AG09309 (cell line): ENCODE measurements at regions not wholly inside any gene's neighbourhood (a gene's known extent, or its start where the extent isn't known, plus 50 kb on each side); places are given as distances from the start of the nearest gene placed in this dataset.
"Not testable (repeated sequence)": the region's sequence is repeated elsewhere in the genome, so short reads cannot be mapped to it uniquely, and the experiment has no call there.

ENCODE experiments used
- DNase-seq: peaks from one replicate; pipeline ENCODE4 v3.0.0-alpha.2; 2010; ENCODE audit warnings: low read depth
- H3K4me3 ChIP-seq: 2 replicates; pipeline ENCODE4 v1.5.1; 2011; ENCODE audit warnings: mild to moderate bottlenecking, low read depth, low read length, moderate library complexity; ENCODE audit not compliant: control insufficient read depth
- TF ChIP-seq, protein P1 (sequence below): IDR thresholded peaks from 2 replicates; pipeline ENCODE4 v1.5.1; 2011; ENCODE audit warnings: mild to moderate bottlenecking, low read depth, low read length, inconsistent platforms; ENCODE audit not compliant: insufficient read depth, control insufficient read depth; ENCODE audit errors: missing control alignments

DNA sequence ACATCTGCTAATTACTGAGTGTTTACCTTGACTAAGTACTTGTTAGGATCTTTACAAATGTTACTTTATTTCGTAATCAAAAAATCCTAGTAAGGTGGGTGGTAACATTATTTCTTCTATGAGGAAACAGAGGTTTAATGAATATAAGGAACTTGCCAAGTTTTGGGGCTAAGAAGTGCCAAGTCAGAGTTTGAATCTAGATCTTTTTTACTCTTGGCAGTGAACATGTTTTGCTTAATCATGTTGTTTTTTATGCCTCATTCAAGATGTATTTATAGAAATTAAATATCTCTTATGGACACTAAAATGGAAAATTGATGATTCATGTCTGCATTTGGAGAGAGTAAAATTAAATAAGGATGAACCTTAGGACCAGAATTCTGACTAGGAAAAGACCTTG lies 393.7 kb downstream of the UTRN start:
- TF ChIP-seq, protein P1, sequence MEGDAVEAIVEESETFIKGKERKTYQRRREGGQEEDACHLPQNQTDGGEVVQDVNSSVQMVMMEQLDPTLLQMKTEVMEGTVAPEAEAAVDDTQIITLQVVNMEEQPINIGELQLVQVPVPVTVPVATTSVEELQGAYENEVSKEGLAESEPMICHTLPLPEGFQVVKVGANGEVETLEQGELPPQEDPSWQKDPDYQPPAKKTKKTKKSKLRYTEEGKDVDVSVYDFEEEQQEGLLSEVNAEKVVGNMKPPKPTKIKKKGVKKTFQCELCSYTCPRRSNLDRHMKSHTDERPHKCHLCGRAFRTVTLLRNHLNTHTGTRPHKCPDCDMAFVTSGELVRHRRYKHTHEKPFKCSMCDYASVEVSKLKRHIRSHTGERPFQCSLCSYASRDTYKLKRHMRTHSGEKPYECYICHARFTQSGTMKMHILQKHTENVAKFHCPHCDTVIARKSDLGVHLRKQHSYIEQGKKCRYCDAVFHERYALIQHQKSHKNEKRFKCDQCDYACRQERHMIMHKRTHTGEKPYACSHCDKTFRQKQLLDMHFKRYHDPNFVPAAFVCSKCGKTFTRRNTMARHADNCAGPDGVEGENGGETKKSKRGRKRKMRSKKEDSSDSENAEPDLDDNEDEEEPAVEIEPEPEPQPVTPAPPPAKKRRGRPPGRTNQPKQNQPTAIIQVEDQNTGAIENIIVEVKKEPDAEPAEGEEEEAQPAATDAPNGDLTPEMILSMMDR: no peak
- DNase-seq: peak; percentile 62
- H3K4me3 ChIP-seq: no peak overlapping the region

DNA sequence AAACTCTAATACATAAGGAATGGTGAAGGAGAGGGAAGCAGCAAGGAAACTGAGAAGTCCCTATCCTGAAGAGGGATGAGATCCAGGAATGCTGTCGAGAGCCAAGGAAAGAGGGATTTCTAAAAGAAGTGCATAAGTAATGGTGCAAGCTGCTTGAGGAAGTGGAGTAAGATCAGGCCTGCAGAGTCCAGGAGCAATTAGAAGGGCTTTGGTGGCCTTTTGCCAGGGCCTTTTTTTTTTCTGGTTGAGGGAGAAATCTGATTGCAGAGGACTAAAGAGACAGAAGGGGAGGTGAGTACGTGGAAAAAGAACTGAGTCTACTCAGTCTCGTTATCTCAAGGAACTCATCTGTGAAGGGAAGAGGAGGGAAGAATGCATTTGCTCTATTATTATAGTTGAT lies 396.2 kb downstream of the UTRN start:
- no peak overlapping the region for H3K4me3 ChIP-seq
- TF ChIP-seq, protein P1: no peak
- DNase-seq: no peak

DNA sequence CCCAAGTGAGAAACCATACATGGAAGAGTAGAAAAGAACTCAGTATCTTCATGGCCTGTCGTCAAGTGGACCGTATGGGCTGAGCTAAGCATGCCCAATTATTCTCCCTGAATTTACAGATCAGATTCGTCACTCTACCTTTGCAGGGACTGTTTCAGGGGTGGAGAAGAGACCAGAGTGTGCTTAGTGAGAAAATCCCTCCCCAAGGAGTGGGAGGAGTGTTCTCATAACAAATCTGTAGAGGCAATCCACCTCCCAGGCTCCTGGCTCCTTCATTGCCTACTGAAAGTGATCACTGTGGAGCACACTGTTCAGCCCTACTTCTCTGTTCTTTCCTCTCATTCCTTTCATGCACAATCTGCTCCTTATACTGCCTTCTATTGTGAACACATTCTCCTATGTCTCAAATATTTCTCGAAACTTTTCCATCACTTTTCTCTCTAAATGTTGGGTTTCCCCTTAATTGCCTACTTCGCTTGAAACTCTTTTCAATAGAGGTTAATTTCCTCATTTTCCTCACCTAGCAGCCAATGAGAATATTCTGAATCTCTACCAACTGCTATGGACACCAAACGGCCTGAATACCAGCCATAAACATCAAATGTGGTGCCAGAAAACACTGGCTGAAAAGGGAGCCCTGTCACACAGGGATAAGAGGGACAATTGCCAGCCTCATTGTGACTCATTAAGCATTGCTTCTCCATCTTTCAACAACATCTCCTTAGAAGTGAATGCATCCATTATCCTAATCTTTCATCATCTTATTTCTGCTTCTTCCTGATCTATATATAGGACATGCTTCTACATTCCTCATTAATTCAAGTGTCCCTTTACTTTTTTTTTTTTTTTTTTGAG lies 398.3 kb downstream of the UTRN start:
- H3K4me3 ChIP-seq: no peak overlapping the region
- TF ChIP-seq, protein P1: no peak
- no peak for DNase-seq

DNA sequence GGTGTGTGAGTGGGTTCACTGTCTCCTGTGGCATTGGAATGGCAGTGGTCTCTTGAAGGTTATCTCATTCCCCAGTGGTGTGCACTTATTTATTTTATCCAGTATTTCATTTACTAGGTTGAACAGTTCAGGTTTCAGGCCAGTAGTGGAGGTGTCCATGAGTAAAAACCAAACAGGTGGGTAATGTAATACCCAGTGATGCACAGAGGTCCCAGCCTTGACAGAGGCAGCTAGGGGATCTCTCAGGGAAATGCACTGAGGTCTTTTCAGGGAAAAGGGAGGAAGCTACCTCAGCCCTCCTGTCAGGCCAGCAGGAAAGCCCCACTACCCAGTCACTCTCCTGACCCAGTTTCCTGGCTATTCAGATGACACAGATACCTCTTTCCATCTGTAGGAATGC lies 403.6 kb downstream of the UTRN start:
- TF ChIP-seq, protein P1: no peak
- no peak for DNase-seq
- no peak overlapping the region for H3K4me3 ChIP-seq

DNA sequence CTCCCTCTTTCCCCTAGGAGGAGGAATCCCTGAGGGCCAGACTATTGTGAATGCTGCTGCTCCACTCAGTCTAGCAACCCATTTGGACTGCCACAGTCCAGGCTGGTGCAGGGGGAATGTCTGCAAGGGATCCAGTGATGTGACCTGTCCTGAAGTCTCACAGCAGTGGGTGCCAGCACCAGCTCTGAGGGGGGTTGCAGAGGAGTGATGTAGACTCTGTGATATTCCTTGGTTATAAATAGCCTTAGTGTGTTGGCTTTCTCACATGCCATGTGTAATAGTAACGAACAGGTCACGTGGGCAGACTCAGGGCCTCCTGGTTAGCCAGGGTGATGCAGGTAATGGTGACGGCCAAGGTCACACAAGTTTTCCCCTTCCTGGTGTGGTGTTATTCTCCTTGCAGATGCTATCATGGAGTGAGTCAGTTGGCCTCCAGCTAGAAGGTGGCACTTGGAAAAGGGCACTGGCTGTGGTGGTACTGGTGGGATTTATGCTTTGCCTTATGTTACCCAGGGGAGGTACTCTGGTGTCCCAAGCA lies 404.4 kb downstream of the UTRN start:
- no peak overlapping the region for H3K4me3 ChIP-seq
- TF ChIP-seq, protein P1: no peak
- DNase-seq: no peak

DNA sequence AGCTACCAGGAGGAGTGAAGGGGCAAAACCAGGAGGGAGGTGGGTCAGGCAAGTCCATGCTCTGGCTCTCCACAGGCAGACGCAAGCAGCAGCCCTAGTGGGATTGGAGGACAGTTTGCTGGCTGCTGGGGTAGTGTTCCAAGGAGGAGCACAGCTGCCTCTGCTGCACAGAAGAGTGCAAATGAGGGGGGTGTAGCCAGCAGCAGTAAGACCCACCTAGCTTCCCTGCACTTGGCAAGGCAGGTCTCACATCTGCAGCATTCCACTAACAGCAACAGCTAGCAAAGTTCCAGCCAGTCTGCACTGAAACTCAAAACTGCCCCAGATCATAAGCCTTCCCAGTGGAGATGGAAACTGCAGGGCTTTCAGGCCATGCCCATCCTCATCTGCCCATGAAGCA lies 405.0 kb downstream of the UTRN start:
- no peak overlapping the region for H3K4me3 ChIP-seq
- no peak for DNase-seq
- TF ChIP-seq, protein P1: no peak

DNA sequence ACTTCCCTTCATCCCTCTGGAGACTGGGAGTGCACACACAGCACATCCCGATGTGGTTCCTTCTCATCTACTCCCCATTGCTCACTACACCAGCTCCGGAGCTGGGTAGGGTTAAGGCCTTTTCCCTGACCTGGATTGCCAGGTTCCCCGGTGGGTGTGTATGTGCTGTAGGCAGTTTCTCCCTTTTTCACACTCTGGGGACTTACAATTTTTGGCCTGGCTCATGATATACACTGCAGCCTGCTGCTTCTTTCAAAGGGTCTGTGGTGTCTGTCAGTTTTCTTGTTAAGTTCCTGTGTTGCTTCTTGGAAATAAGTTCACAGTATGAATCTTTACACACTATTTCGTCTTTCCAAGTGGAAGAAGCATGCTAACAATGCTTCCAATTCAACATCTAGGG lies 405.5 kb downstream of the UTRN start:
- TF ChIP-seq, protein P1: no peak
- H3K4me3 ChIP-seq: no peak overlapping the region
- no peak for DNase-seq

DNA sequence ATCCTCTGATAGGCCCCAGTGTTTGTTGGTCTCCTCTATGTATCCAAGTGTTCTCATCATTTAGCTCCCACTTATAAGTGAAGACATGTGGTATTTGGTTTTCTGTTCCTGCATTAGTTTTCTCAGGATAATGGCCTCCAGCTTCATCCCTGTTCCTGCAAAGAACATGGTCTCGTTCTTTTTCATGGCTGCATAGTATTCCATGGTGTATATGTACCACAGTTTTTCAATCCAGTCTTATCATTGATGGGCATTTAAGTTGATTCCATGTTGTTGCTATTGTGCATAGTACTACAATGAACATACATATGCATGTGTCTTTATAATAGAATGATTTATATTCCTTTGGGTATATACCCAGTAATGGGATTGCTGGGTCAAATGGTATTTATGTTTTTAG lies 406.9 kb downstream of the UTRN start:
- not testable (repeated sequence) for H3K4me3 ChIP-seq, DNase-seq
